Uterus (tissue), 2 donors: ENCODE measurements at regions not wholly inside any gene's neighbourhood (a gene's known extent, or its start where the extent isn't known, plus 50 kb on each side); places are given as distances from the start of the nearest gene placed in this dataset.
"Not testable (repeated sequence)": the region's sequence is repeated elsewhere in the genome, so short reads cannot be mapped to it uniquely, and the experiment has no call there.

ENCODE experiments used
- CTCF ChIP-seq, 4 experiments: fragments of 200-600 bp in 2 of 4; fragments of 450-650 bp in 2 of 4; sonication (generic) in 2 of 4; IDR thresholded peaks; one replicate each; pipeline ENCODE4 v1.5.1; 2016 to 2019; ENCODE audit warnings: antibody characterized with exemption in 4 of 4, mild to moderate bottlenecking in 2 of 4, moderate library complexity in 1 of 4
- POLR2A ChIP-seq, 2 donors: fragments of 450-650 bp; IDR thresholded peaks; one replicate each; pipeline ENCODE4 v1.6.1; 2016; ENCODE audit warnings: antibody characterized with exemption in 2 of 2, mild to moderate bottlenecking in 1 of 2, moderate library complexity in 1 of 2

GRCh38 chr14:30023350-30023749 lies 95.7 kb upstream of the PRKD1 start:
- not testable (repeated sequence) for TF ChIP-seq CTCF, POLR2A (IDR thresholded peaks at IDR 0.05)
